Endothelial cell of umbilical vein (primary cell): ENCODE measurements at regions not wholly inside any gene's neighbourhood (a gene's known extent, or its start where the extent isn't known, plus 50 kb on each side); places are given as distances from the start of the nearest gene placed in this dataset.

Source experiments
- BruUV-seq: library from RNA; stranded (reverse); fragments of 400-500 nt; replicated peaks from 2 replicates; lab custom pipeline; 2021; lab: Mats Ljungman, UMichigan
- CTCF ChIA-PET: fragments of 300-600, 350-600 bp; sonication (Branson Sonifier 250); formaldehyde crosslinking; loops from one replicate; lab custom pipeline; 2021; ENCODE audit warnings: antibody characterized with exemption, inconsistent platforms; lab: Charles Lee
- POLR2A ChIA-PET: fragments of 300-600, 350-600 bp; sonication (Branson Sonifier 250); formaldehyde crosslinking; loops from one replicate; lab custom pipeline; 2021; ENCODE audit warnings: antibody characterized with exemption, inconsistent platforms; lab: Charles Lee
- DNase-seq: peaks from one replicate; pipeline ENCODE4 v3.0.0-alpha.2; 2011; ENCODE audit warnings: low read depth, low spot score
- FAIRE-seq: peaks from 2 replicates; lab custom pipeline; 2011; peaks lifted over from hg19 to GRCh38; lab: Jason Lieb, UNC
- H2AFZ ChIP-seq: 2 replicates; pipeline ENCODE4 v1.6.0; 2012; ENCODE audit warnings: low read depth, low read length, control low read depth, inconsistent platforms
- H3K27ac ChIP-seq: 2 replicates; pipeline ENCODE4 v1.5.1; 2011; ENCODE audit warnings: low read depth, mild to moderate bottlenecking, control low read depth, low read length, moderate library complexity; ENCODE audit not compliant: insufficient read depth
- H3K27me3 ChIP-seq, 2 experiments: 2 replicates each; pipeline versions ENCODE4 v1.6.0 to v1.6.1; 2011; ENCODE audit warnings: low read length in 2 of 2, mixed read lengths in 1 of 2; ENCODE audit not compliant: control insufficient read depth in 2 of 2, insufficient read depth in 2 of 2
- H3K36me3 ChIP-seq, 2 experiments: 2 replicates in 1 of 2; 3 replicates in 1 of 2; pipeline ENCODE4 v1.5.1; 2011; ENCODE audit warnings: low read length in 2 of 2, mild to moderate bottlenecking in 1 of 2, moderate library complexity in 1 of 2; ENCODE audit not compliant: control insufficient read depth in 2 of 2, insufficient read depth in 2 of 2; ENCODE audit errors: extremely low read depth in 1 of 2
- H3K4me1 ChIP-seq: 3 replicates; pipeline ENCODE4 v1.5.1; 2011; ENCODE audit warnings: mild to moderate bottlenecking, low read length; ENCODE audit not compliant: control insufficient read depth, insufficient read depth; ENCODE audit errors: extremely low read depth
- H3K4me2 ChIP-seq: 2 replicates; pipeline ENCODE4 v1.6.1; 2011; ENCODE audit warnings: low read length, control low read depth, mixed read lengths; ENCODE audit not compliant: insufficient read depth
- H3K4me3 ChIP-seq, 3 experiments: fragments of 200-600 bp in 1 of 3; sonication (generic), shearing (Covaris generic) in 1 of 3; replicated peaks in 1 of 3; 2 replicates each; pipeline ENCODE4 v1.5.1; 2011 to 2016; ENCODE audit warnings: control low read depth in 3 of 3, low read length in 3 of 3, mild to moderate bottlenecking in 2 of 3, inconsistent platforms in 1 of 3, low read depth in 1 of 3, moderate library complexity in 1 of 3; ENCODE audit not compliant: insufficient read depth in 1 of 3
- H3K79me2 ChIP-seq: 2 replicates; pipeline ENCODE4 v1.6.0; 2012; ENCODE audit warnings: low read length, inconsistent platforms; ENCODE audit not compliant: control insufficient read depth, insufficient read depth
- H3K9ac ChIP-seq: replicated peaks from 2 replicates; pipeline ENCODE3; 2011; ENCODE audit warnings: low read length, control low read depth; ENCODE audit not compliant: insufficient read depth; ENCODE audit errors: extremely low read depth
- H3K9me1 ChIP-seq: replicated peaks from 3 replicates; pipeline ENCODE4 v1.6.0; 2011; ENCODE audit warnings: mild to moderate bottlenecking, low read length; ENCODE audit not compliant: control insufficient read depth, insufficient read depth; ENCODE audit errors: extremely low read depth
- H3K9me3 ChIP-seq: replicated peaks from 2 replicates; pipeline ENCODE4 v1.5.1; 2012; ENCODE audit warnings: low read length, inconsistent platforms; ENCODE audit not compliant: control insufficient read depth, insufficient read depth
- H4K20me1 ChIP-seq: replicated peaks from 2 replicates; pipeline ENCODE3; 2011; ENCODE audit warnings: mild to moderate bottlenecking, low read length; ENCODE audit not compliant: control insufficient read depth, insufficient read depth; ENCODE audit errors: extremely low read depth
- EZH2 ChIP-seq: IDR thresholded peaks from 2 replicates; pipeline ENCODE4 v1.6.1; 2012; ENCODE audit warnings: borderline replicate concordance, low read depth, mild to moderate bottlenecking, moderate library complexity, low read length, inconsistent platforms; ENCODE audit not compliant: severe bottlenecking
- FOS ChIP-seq: IDR thresholded peaks from 2 replicates; pipeline ENCODE4 v1.6.1; 2011; ENCODE audit warnings: mild to moderate bottlenecking, low read length, moderate library complexity, borderline replicate concordance; ENCODE audit not compliant: insufficient read depth
- GATA2 ChIP-seq: IDR thresholded peaks from 2 replicates; pipeline ENCODE4 v1.7.0; 2011; ENCODE audit warnings: low read depth, mild to moderate bottlenecking, moderate library complexity, mixed read lengths, low read length; ENCODE audit not compliant: insufficient read length, insufficient read depth
- JUN ChIP-seq: IDR thresholded peaks from 2 replicates; pipeline ENCODE4 v1.6.1; 2011; ENCODE audit warnings: borderline replicate concordance, low read depth; ENCODE audit not compliant: insufficient read length, insufficient read depth
- MYC ChIP-seq: IDR thresholded peaks from one replicate; pipeline ENCODE4 v1.6.1; 2011; ENCODE audit warnings: mild to moderate bottlenecking, low read depth, low read length
- POLR2A ChIP-seq: IDR thresholded peaks from 2 replicates; pipeline ENCODE4 v1.6.1; 2012; ENCODE audit warnings: low read depth, mild to moderate bottlenecking, control low read depth, low read length
- POLR2AphosphoS5 ChIP-seq: IDR thresholded peaks from 2 replicates; pipeline ENCODE4 v1.6.1; 2012; ENCODE audit warnings: low read depth, mild to moderate bottlenecking, control low read depth, low read length, moderate library complexity; ENCODE audit not compliant: insufficient read depth
- dilution Hi-C: fragments of 300-500 bp; cut with MboI; formaldehyde crosslinking; loops from one replicate; pipeline ENCODE4 v1.15.0; 2019; ENCODE audit warnings: low sequenced_read_pairs; ENCODE audit not compliant: extremely low pct_ligation_motif_present
- intact Hi-C: fragments of 100-400 bp; cut with micrococcal nuclease; formaldehyde crosslinking; loops from one replicate; pipeline ENCODE4 v1.10.0; 2022
- TF ChIP-seq, protein P1 (sequence below): IDR thresholded peaks from 2 replicates; pipeline ENCODE4 v1.6.1; 2011; ENCODE audit not compliant: insufficient read depth, insufficient read length
- TF ChIP-seq, protein P2 (sequence below), 2 donors: IDR thresholded peaks; 1 replicate in 1 of 2; 2 replicates in 1 of 2; pipeline ENCODE4 v1.5.1; 2011; ENCODE audit warnings: low read length in 2 of 2, mild to moderate bottlenecking in 2 of 2, moderate library complexity in 2 of 2, control low read depth in 1 of 2, inconsistent platforms in 1 of 2, low read depth in 1 of 2; ENCODE audit not compliant: insufficient read depth in 1 of 2; ENCODE audit errors: extremely low read depth in 1 of 2

DNA sequence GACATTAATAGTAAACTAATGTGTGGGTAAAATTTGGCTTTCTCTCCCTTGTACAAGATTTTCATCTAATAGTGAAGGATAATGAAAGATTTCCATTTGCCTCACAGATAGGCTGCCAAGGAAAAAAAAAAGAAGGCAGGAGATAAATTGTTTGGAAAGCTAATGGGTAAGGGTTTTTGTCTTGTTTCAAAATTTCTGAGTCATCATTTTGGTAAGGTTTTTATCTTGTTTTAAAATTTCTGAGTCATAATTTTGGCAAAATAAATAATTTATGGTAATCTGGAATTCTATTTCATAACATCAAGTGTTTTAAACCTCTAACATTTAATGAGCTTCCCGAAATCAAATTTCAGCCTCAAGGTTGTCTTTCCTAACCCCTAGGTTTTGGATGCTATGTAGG lies 1035.7 kb upstream of the FBXO33 start:
- Histone ChIP-seq H3K36me3 (no peaks in the 10 kb centered on the region), H3K27me3 (no peaks in the 10 kb centered on the region), H3K9me3 (peaks cover 4% of the 10 kb centered on the region), H3K27ac (no peak overlapping the region), H2AFZ (no peak overlapping the region), H4K20me1 (no peaks in the 10 kb centered on the region), H3K4me2 (no peak overlapping the region), H3K4me3 (no peak overlapping the region), H3K79me2 (no peaks in the 10 kb centered on the region), H3K9me1 (no peaks in the 10 kb centered on the region), H3K4me1 (no peaks in the 10 kb centered on the region), H3K9ac (no peak overlapping the region)
- FAIRE-seq: no peak
- DNase-seq: no peak
- POLR2A ChIA-PET: no interaction called here
- CTCF ChIA-PET: no interaction called here
- BruUV-seq: no TSS peak
- dilution Hi-C loops (no loop called here), intact Hi-C loops (no loop called here)
- TF ChIP-seq, protein P1, sequence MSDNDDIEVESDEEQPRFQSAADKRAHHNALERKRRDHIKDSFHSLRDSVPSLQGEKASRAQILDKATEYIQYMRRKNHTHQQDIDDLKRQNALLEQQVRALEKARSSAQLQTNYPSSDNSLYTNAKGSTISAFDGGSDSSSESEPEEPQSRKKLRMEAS: no peak
- TF ChIP-seq, protein P2, sequence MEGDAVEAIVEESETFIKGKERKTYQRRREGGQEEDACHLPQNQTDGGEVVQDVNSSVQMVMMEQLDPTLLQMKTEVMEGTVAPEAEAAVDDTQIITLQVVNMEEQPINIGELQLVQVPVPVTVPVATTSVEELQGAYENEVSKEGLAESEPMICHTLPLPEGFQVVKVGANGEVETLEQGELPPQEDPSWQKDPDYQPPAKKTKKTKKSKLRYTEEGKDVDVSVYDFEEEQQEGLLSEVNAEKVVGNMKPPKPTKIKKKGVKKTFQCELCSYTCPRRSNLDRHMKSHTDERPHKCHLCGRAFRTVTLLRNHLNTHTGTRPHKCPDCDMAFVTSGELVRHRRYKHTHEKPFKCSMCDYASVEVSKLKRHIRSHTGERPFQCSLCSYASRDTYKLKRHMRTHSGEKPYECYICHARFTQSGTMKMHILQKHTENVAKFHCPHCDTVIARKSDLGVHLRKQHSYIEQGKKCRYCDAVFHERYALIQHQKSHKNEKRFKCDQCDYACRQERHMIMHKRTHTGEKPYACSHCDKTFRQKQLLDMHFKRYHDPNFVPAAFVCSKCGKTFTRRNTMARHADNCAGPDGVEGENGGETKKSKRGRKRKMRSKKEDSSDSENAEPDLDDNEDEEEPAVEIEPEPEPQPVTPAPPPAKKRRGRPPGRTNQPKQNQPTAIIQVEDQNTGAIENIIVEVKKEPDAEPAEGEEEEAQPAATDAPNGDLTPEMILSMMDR (IDR thresholded peaks at IDR 0.05; ENCODE audit: extremely low read depth in 1 of 2, insufficient read depth in 1 of 2, low read depth in 1 of 2, low read length in 2 of 2): no peak
- no peak for TF ChIP-seq EZH2
- no peak for TF ChIP-seq POLR2AphosphoS5
- no peak for TF ChIP-seq GATA2
- no peak for TF ChIP-seq POLR2A
- no peak for TF ChIP-seq JUN
- no peak for TF ChIP-seq MYC
- TF ChIP-seq FOS: no peak
